GM12892 (cell line): ENCODE measurements at regions not wholly inside any gene's neighbourhood (a gene's known extent, or its start where the extent isn't known, plus 50 kb on each side); places are given as distances from the start of the nearest gene placed in this dataset.

Source experiments
- POLR2A ChIP-seq: IDR thresholded peaks from 2 replicates; pipeline ENCODE4 v1.6.1; 2011; ENCODE audit warnings: low read depth, low read length, control low read depth
- POLR2AphosphoS5 ChIP-seq: IDR thresholded peaks from 2 replicates; pipeline ENCODE4 v1.6.1; 2011; ENCODE audit warnings: low read depth, low read length, control low read depth
- TAF1 ChIP-seq: IDR thresholded peaks from 2 replicates; pipeline ENCODE4 v1.6.1; 2011; ENCODE audit warnings: low read depth, mild to moderate bottlenecking, control low read depth, low read length, borderline replicate concordance

- TF ChIP-seq POLR2AphosphoS5 (no peak), TAF1 (no peak), POLR2A (no peak)
Observed at GRCh38 chr15:39330061-39330460, 250.8 kb upstream of the THBS1 start.
